ENCODE measurements at regions not wholly inside any gene's neighbourhood (a gene's known extent, or its start where the extent isn't known, plus 50 kb on each side); places are given as distances from the start of the nearest gene placed in this dataset.
A peak's percentile ranks its signal among the peaks of the same experiment; 100 is the strongest.
"Not testable (repeated sequence)": the region's sequence is repeated elsewhere in the genome, so short reads cannot be mapped to it uniquely, and the experiment has no call there.

DNA sequence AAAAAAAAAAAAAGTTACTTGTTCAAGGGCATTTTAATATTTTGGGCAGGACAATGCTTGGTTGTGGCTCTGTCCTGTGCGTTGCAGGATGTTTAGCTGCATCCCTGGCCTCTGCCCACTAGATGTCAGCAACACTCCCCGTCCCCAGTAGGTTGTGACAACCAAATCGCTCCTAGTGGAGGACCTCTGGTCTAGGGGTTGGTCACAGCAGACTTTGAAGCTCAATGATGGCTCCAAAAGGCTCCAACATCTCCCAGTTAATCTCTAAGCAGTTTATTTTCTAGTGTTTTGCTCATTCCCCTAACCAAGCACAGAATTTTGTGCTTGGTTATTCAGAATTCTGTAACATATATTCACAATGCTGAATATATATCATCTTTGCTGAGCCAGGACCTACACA, 67.0 kb downstream of the CHRNA1 start:
- DNase-seq (ENCODE audit: low read depth in 2 of 3, low spot score in 2 of 3) = peak in 2 of 3 donors; percentile 68 to 82

GRCh38 chr2:174694920-174695319, 69.4 kb downstream of the CHRNA1 start:
- no peak for DNase-seq (ENCODE audit: low read depth in 2 of 3, low spot score in 2 of 3)

GRCh38 chr2:174694196-174694878, 69.9 kb downstream of the CHRNA1 start:
- no peak for DNase-seq (ENCODE audit: low read depth in 2 of 3, low spot score in 2 of 3)

DNA sequence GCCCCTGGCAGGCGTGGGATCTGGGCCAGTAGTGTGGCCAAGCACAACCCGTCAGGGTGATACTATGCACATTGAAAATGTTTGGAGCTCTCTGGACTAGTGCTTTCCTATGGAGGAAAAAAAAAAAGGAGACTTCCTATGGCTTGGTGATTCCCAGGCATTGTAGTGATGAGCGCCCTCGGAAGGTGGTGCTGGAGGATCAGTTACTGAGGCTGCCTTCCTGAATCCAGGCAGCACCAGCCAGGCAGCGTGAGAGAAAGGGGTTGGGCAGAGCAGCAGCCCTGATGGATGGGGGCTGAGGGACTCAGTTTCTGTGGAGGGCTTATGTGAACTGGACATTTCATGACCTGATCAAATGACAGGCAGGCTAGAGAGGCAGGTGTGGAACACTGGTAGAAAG, 70.9 kb downstream of the CHRNA1 start:
- DNase-seq (ENCODE audit: low read depth in 2 of 3, low spot score in 2 of 3) = no peak

- DNase-seq (ENCODE audit: low read depth in 2 of 3, low spot score in 2 of 3) = no peak
These were observed 71.9 kb downstream of the CHRNA1 start for GRCh38 chr2:174692256-174692919.

DNA sequence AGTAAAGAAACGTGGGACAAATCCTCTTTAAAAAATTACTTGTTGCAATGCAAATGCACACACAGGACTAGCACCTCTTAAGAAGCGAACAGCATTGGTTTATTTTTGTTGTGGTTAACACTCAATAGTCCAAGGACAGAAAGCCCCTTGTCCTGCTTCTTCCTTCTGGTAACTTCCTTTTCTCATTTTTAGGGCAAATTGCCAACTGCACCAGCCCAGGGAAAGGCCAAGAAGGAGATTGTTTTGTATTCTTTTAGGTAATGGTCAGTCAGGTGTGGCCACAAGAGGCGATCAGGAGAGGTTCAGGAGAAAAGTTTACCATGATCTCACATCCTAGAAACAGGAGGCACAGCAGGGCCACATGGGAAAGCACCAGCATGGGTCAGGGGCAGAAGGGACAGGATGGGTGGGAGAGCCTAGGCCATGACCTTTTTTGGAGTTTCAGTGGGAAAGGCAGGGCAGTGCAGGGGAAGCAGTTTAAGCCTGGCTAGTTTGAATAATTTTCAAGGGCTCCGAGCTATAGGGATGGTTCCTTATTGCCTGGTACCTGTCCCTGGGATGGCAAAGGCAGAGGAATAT, 73.0 kb downstream of the CHRNA1 start:
- DNase-seq (ENCODE audit: low read depth in 2 of 3, low spot score in 2 of 3) = no peak

DNA sequence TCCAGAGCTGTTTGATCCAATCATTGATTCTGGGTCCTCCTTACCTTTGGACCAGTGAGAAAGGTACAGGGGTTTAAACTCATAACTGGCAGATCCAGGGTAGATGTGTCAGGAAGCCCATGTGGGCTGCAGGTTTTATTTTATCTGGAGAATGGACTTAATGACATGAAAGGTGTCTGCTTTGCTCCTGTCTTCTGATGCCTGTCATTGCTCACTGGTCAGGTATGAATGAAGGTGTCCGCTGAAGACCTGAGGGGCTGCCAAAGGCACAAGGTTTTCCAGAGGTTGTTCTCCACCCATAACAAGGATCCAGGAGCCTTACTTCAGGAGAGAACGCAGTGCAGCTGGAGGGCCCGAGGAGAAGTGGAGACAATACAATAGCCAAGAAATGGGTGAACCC, 74.2 kb downstream of the CHRNA1 start:
- no peak for DNase-seq (ENCODE audit: low read depth in 2 of 3, low spot score in 2 of 3)

- DNase-seq (ENCODE audit: low read depth in 2 of 3, low spot score in 2 of 3) = peak in 2 of 3 donors; percentile 40 to 72
These were observed 76.2 kb downstream of the CHRNA1 start for GRCh38 chr2:174688079-174688478.

- no peak for DNase-seq (ENCODE audit: low read depth in 2 of 3, low spot score in 2 of 3)
These were observed 77.8 kb downstream of the CHRNA1 start for GRCh38 chr2:174686430-174686829.

DNA sequence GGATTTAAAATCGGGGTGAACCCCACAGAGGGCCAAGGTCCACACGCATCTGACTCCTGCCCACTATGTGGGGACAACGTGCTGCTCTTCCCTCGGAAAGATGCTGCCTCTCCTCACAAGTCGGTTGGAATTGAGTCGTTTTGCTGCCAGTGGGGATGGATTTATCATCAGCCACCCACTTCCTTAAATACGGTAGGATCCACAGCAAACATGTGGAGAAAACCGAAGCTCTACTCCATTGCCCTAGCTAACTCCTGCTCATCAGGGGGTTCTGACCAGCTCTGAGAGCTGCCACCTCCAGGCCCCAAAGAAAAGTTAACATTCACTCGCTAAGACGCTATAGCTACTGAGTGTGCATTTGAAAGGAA, 80.9 kb downstream of the CHRNA1 start:
- peak in 2 of 3 donors; percentile 59 to 72 for DNase-seq (ENCODE audit: low read depth in 2 of 3, low spot score in 2 of 3)

GRCh38 chr2:174682578-174683391, 81.5 kb downstream of the CHRNA1 start:
- peak; percentile 43 to 53 (median 49) for DNase-seq (ENCODE audit: low read depth in 2 of 3, low spot score in 2 of 3)

GRCh38 chr2:174682007-174682577, 82.2 kb downstream of the CHRNA1 start:
- DNase-seq (ENCODE audit: low read depth in 2 of 3, low spot score in 2 of 3) = peak in 2 of 3 donors; percentile 24 to 37

DNA sequence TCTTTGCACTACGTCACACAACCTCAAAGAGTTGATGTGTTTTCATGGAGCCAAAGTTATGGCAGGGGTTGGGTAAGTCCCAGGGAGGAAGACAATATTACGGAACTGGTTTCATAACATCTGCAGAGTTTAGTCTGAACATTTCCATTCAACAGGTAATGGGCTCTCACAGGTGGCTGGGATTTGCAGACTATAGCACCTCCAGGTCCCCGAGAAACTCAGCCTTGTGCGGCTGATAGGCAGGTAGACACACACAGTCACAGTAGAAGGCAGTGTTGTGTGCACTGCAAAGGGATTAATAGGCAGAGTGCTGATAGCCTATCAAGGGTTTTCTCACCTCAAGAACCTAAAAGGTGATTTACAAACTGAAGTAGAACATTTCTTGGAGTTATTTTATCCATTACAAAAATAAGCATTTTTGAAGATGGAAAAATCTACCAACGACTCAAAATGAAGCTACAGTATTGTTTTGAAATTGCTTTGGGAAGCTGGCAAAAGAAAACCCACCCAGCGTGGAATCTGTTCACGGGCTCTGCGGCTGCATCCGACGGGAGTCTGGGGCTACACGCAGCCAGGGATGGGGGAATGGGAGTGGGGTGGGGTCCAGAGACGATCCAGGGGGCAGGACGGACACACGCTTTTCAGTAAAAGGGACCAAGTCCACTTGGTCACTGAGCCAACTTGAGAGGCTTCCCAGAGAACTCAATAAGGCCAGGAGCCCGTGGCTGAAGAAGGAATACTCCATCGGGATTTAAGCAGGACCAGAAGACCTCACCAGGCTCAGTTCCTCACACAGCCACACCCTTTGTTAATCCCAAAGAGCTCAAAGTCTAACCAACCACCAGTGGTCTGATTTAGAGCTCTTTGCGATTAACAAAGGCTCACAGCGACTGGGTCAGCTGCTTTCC, 82.9 kb downstream of the CHRNA1 start:
- DNase-seq (ENCODE audit: low read depth in 2 of 3, low spot score in 2 of 3) = no peak

- no peak for DNase-seq (ENCODE audit: low read depth in 2 of 3, low spot score in 2 of 3)
These were observed 82.6 kb upstream of the WIPF1 start for GRCh38 chr2:174680221-174680620.

- DNase-seq (ENCODE audit: low read depth in 2 of 3, low spot score in 2 of 3) = no peak
These were observed 80.8 kb upstream of the WIPF1 start for GRCh38 chr2:174678395-174678794.

DNA sequence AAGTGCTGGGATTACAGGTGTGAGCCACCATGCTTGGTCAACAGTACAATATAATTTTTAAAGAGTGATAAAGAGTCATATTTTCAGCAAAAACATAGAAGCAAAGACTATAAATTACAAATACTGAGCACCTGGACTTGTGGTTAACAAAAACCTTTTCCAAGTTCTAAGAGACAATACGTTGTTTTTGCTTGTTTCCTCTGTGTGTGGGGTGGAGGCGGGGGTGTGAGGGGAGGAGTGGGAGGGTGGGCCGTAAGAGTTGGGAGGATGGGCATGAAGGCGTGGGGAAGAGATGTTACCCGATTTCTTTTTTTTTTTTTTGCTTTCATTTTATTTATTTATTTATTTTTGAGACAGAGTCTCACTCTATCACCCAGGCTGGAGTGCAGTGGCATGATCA, 78.0 kb upstream of the WIPF1 start:
- no peak for DNase-seq (ENCODE audit: low read depth in 2 of 3, low spot score in 2 of 3)

DNA sequence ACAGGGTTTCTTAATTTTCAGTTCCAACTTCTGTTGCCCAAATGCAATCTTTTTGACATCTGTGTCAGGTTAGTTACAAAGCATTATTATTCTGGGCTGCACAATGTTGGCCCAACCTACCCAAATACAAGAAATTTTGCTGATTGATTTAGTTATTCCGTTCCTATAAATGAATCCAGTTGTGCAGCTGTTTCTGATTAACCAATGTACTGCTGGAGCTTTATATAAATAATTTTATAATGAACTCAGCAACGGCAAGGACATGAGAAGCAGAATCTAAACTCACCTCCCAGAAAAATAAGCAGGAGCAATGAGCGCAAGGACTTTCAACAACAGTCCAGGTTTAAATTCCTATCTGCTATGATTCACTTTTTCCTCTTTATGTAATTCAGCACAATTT, 76.3 kb upstream of the WIPF1 start:
- no peak for DNase-seq (ENCODE audit: low read depth in 2 of 3, low spot score in 2 of 3)

DNA sequence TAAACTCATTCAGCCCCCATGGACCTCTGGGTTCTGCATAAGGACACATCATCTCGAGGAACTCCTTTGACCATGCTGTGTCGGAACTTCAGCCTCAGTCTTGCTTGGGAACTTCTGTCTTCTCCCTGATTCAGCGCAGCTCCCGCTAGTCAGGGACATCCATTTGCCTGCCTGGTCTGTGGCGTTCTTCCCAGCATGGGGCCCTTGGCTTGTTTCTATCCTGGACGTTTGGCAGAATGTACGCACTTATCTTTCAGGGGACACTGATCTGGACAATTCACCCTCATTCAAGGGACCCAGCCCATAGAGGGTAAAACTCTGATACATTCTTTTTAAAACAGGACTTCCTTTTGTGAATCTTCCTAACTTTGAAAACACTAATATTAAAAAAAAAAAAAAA, 75.8 kb upstream of the WIPF1 start:
- no peak for DNase-seq (ENCODE audit: low read depth in 2 of 3, low spot score in 2 of 3)

DNA sequence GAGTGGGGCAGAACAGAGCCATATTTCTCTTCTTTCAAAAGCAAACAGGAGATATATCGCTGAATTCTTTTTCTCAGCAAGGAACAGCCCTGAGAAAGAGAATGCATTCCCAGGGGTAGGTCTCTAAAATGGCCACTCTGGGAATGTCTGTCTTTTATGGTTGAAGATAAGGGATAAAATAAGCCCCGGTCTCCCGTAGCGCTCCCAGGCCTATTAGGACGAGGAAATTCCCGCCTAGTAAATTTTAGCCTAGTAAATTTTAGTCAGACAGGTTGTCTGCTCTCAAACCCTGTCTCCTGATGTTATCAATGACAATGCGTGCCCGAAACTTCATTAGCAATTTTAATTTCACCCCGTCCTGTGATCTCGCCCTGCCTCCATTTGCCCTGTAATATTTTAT, 73.9 kb upstream of the WIPF1 start:
- not testable (repeated sequence) for DNase-seq (ENCODE audit: low read depth in 2 of 3, low spot score in 2 of 3)

GRCh38 chr2:174670446-174670845, 72.8 kb upstream of the WIPF1 start:
- no peak for DNase-seq (ENCODE audit: low read depth in 2 of 3, low spot score in 2 of 3)
